ENCODE measurements at regions not wholly inside any gene's neighbourhood (a gene's known extent, or its start where the extent isn't known, plus 50 kb on each side); places are given as distances from the start of the nearest gene placed in this dataset.

DNA sequence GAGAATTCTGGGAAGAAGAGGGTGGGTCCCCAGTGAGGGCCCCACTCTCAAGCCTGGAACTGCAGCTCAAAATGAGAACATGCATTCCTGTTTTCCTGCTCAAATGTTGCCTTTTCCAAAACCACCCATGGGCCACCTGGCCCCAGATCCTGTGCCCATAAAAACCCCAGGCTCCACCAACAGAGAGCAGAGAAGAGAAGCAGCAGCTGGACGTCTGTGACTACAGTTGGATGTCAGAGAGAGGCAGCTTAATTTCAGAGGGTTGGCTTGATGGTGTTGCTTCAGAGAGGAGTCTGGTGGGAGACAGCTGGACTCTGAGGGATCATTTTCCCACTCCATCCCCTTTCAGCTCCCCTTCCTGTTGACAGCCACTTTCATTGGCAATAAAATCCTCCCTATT, 256.4 kb downstream of the FZD1 start:
- intact Hi-C loops (cut with micrococcal nuclease; ENCODE audit: unreplicated experiment) = no loop called here
- no TSS peak for BruUV-seq (replicated peaks)
- Mint-ChIP-seq H3K4me1 (ENCODE audit: low read depth, unreplicated experiment) (no peaks in the 10 kb centered on the region), H3K9me3 (ENCODE audit: low read depth, unreplicated experiment) (no peaks in the 10 kb centered on the region), H3K27me3 (ENCODE audit: unreplicated experiment) (no peaks in the 10 kb centered on the region), H3K4me3 (ENCODE audit: low read depth, unreplicated experiment) (no peak overlapping the region), H3K36me3 (ENCODE audit: insufficient read depth, unreplicated experiment) (no peaks in the 10 kb centered on the region), H3K27ac (ENCODE audit: unreplicated experiment) (no peak overlapping the region)
- DNase-seq = no peak
- TF ChIP-seq, protein P1, sequence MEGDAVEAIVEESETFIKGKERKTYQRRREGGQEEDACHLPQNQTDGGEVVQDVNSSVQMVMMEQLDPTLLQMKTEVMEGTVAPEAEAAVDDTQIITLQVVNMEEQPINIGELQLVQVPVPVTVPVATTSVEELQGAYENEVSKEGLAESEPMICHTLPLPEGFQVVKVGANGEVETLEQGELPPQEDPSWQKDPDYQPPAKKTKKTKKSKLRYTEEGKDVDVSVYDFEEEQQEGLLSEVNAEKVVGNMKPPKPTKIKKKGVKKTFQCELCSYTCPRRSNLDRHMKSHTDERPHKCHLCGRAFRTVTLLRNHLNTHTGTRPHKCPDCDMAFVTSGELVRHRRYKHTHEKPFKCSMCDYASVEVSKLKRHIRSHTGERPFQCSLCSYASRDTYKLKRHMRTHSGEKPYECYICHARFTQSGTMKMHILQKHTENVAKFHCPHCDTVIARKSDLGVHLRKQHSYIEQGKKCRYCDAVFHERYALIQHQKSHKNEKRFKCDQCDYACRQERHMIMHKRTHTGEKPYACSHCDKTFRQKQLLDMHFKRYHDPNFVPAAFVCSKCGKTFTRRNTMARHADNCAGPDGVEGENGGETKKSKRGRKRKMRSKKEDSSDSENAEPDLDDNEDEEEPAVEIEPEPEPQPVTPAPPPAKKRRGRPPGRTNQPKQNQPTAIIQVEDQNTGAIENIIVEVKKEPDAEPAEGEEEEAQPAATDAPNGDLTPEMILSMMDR (IDR thresholded peaks at IDR 0.05; ENCODE audit: unreplicated experiment) = no peak
- CTCF ChIA-PET = no interaction called here

DNA sequence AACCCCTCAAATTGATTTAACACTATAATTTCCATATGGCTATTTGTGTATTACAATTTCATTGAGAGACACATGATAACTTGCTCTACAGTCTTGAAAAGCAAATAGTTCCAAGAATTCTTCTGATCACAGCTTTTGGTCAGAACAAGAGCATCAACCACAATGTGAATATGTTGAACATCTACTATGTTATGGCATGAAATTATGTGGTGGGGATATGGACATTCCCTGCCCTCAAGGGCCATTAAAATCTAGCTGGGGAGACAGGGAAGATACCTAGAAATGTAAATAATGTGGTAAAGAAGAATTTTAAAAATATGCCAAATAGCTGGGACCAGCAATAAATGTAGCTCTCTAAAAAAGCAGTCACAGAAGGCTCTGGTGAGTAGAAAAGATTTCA, 262.2 kb downstream of the FZD1 start:
- BruUV-seq (replicated peaks) = no TSS peak
- DNase-seq = no peak
- H3K27ac Mint-ChIP-seq (ENCODE audit: unreplicated experiment) = no peak overlapping the region
- intact Hi-C loops (cut with micrococcal nuclease; ENCODE audit: unreplicated experiment) = no loop called here
- CTCF ChIA-PET = no interaction called here
- no peaks in the 10 kb centered on the region for H3K4me1 Mint-ChIP-seq (ENCODE audit: low read depth, unreplicated experiment)
- H3K27me3 Mint-ChIP-seq (ENCODE audit: unreplicated experiment) = no peaks in the 10 kb centered on the region
- TF ChIP-seq, protein P1 (IDR thresholded peaks at IDR 0.05; ENCODE audit: unreplicated experiment) = no peak
- H3K36me3 Mint-ChIP-seq (ENCODE audit: insufficient read depth, unreplicated experiment) = no peaks in the 10 kb centered on the region
- no peak overlapping the region for H3K4me3 Mint-ChIP-seq (ENCODE audit: low read depth, unreplicated experiment)
- H3K9me3 Mint-ChIP-seq (ENCODE audit: low read depth, unreplicated experiment) = no peaks in the 10 kb centered on the region

DNA sequence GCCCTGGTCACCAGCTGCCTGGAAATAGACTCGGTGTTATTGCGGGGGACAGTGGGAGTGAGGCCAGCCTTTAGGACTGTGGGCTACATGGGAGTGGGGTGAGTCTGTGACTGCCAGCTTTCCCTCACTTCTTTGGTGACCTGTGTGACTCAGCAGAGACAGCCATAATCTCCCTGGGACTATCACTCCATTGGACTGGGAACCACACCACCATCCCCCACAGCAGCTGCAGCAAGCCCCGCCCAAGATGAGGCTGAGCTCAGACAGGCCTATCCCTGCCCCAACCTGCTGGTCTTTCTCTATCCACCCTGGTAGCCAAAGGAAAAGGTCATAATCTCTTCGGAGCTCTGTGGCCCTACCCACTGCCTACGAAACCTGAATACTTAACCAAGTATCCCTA, 263.2 kb downstream of the FZD1 start:
- Mint-ChIP-seq H3K27ac (ENCODE audit: unreplicated experiment) (no peak overlapping the region), H3K4me3 (ENCODE audit: low read depth, unreplicated experiment) (no peak overlapping the region), H3K4me1 (ENCODE audit: low read depth, unreplicated experiment) (no peaks in the 10 kb centered on the region), H3K9me3 (ENCODE audit: low read depth, unreplicated experiment) (peaks cover 2% of the 10 kb centered on the region), H3K36me3 (ENCODE audit: insufficient read depth, unreplicated experiment) (no peaks in the 10 kb centered on the region), H3K27me3 (ENCODE audit: unreplicated experiment) (no peaks in the 10 kb centered on the region)
- intact Hi-C loops (cut with micrococcal nuclease; ENCODE audit: unreplicated experiment) = no loop called here
- CTCF ChIA-PET = no interaction called here
- no TSS peak for BruUV-seq (replicated peaks)
- TF ChIP-seq, protein P1 (IDR thresholded peaks at IDR 0.05; ENCODE audit: unreplicated experiment) = no peak
- DNase-seq = no peak

DNA sequence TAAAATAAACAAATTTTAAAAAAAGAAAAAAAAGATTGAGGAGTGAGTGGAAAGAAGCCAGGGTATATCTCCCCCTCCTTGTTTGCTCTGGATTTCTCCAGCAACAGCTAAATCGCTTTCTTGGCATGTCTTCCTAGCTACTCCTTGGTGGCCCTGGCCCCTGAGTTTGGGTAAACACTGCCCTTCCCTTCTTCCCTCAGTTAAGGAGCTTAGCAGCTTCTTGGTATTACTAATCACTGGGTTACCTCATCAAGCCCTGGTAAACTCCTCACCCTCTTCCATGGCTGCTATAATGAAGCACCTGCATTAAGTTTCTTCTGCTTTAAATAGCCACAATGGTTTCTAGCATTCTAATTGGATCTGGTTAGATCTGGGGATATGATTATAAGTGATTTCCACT, 269.8 kb downstream of the FZD1 start:
- H3K27me3 Mint-ChIP-seq (ENCODE audit: unreplicated experiment) = no peaks in the 10 kb centered on the region
- no TSS peak for BruUV-seq (replicated peaks)

More for the DNA sequence above, 269.8 kb downstream of the FZD1 start:
- intact Hi-C loops (cut with micrococcal nuclease; ENCODE audit: unreplicated experiment) = no loop called here
- Mint-ChIP-seq H3K4me1 (ENCODE audit: low read depth, unreplicated experiment) (no peaks in the 10 kb centered on the region), H3K27ac (ENCODE audit: unreplicated experiment) (no peak overlapping the region), H3K9me3 (ENCODE audit: low read depth, unreplicated experiment) (peaks cover 5% of the 10 kb centered on the region), H3K36me3 (ENCODE audit: insufficient read depth, unreplicated experiment) (no peaks in the 10 kb centered on the region), H3K4me3 (ENCODE audit: low read depth, unreplicated experiment) (no peak overlapping the region)
- DNase-seq = no peak
- CTCF ChIA-PET = interaction anchor here (0.7 kb wide), 1 partner anchor 349 kb away, joined by 3 read pairs; no protein-coding TSS in a partner anchor
- TF ChIP-seq, protein P1 (IDR thresholded peaks at IDR 0.05; ENCODE audit: unreplicated experiment) = no peak
